ENCODE measurements at regions not wholly inside any gene's neighbourhood (a gene's known extent, or its start where the extent isn't known, plus 50 kb on each side); places are given as distances from the start of the nearest gene placed in this dataset.

DNA sequence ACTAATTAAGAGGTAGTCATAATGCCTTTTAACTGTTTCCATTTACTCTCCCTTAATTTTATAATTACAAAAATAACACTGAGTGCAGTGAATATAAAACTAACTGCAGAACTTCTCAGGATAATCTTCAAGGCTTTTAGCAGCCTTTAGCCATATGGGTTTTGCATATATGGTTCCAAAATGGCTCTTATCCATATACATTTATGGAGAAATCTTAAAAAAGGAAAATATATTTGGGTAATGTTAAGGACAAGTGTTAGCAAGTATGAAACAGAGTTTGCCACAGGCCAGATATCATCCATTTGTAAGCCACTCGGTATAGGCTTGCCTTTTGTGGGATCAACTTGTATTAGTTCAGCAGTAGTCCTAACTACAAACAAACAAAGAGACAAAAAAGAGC, 423.4 kb downstream of the PDHA2 start:
- no peak overlapping the region for H3K4me3 ChIP-seq (ENCODE audit: low read depth, low read length)
- TF ChIP-seq CTCF (IDR thresholded peaks at IDR 0.05; ENCODE audit: borderline replicate concordance, insufficient read depth, low read depth, low read length) = no peak

- TF ChIP-seq CTCF (IDR thresholded peaks at IDR 0.05; ENCODE audit: borderline replicate concordance, insufficient read depth, low read depth, low read length) = no peak
- H3K4me3 ChIP-seq (ENCODE audit: low read depth, low read length) = no peak overlapping the region
Measured at GRCh38 chr4:96264941-96265463, 425.1 kb downstream of the PDHA2 start.

GRCh38 chr4:96293806-96294205, 453.9 kb downstream of the PDHA2 start:
- no peak overlapping the region for H3K4me3 ChIP-seq (ENCODE audit: low read depth, low read length)
- no peak for TF ChIP-seq CTCF (IDR thresholded peaks at IDR 0.05; ENCODE audit: borderline replicate concordance, insufficient read depth, low read depth, low read length)

DNA sequence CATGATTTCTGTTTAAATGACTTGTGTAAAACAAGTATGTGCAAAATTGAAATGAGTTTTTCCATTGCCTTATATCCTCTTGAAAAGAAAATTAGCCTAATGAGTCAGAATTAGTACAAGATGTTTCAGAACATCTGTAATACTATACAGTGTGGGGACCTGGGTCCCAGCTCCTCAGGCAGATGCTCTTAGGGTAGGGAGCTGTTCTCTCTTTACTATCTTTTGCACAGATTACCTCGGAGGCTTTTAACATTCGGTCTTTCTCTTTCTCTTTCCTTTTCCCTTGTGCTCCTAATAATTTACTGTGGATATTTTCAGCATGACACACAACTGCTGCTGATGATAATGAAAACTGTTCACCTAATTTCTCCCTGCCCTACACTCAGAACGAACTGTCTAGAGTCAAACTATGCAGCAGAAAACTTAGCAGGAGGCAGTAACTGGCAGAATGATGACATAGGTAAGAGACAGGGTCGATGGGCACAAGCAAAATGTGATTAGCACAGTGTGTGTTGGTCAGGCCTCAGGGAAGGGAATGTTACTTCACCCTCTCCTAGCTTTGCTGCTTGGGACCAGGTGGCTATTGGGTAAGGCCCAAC, 455.3 kb downstream of the PDHA2 start:
- no peak for TF ChIP-seq CTCF (IDR thresholded peaks at IDR 0.05; ENCODE audit: borderline replicate concordance, insufficient read depth, low read depth, low read length)

DNA sequence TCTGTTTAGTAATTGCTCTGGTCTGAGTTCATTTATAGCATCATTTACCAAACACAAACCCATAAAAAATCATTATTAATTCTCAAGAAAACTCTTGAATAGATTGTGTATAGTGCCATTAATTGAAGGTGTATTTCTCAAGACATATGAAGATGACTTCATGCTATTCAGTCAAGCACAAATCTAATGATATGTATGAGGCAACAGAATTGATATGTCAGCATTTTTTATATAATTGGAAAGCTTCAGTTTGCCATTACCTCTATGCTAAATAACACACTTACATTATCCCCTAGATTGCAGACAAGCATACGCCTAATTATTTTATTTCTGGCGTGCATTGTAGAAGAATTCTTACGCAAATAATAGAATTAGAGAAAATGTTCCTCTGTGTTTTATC, 461.8 kb downstream of the PDHA2 start:
- H3K4me3 ChIP-seq (ENCODE audit: low read depth, low read length) = no peak overlapping the region
- no peak for TF ChIP-seq CTCF (IDR thresholded peaks at IDR 0.05; ENCODE audit: borderline replicate concordance, insufficient read depth, low read depth, low read length)

More for the DNA sequence above, 455.3 kb downstream of the PDHA2 start:
- H3K4me3 ChIP-seq (ENCODE audit: low read depth, low read length) = no peak overlapping the region

GRCh38 chr4:96305030-96305429, 465.1 kb downstream of the PDHA2 start:
- TF ChIP-seq CTCF (IDR thresholded peaks at IDR 0.05; ENCODE audit: borderline replicate concordance, insufficient read depth, low read depth, low read length) = no peak
- no peak overlapping the region for H3K4me3 ChIP-seq (ENCODE audit: low read depth, low read length)

DNA sequence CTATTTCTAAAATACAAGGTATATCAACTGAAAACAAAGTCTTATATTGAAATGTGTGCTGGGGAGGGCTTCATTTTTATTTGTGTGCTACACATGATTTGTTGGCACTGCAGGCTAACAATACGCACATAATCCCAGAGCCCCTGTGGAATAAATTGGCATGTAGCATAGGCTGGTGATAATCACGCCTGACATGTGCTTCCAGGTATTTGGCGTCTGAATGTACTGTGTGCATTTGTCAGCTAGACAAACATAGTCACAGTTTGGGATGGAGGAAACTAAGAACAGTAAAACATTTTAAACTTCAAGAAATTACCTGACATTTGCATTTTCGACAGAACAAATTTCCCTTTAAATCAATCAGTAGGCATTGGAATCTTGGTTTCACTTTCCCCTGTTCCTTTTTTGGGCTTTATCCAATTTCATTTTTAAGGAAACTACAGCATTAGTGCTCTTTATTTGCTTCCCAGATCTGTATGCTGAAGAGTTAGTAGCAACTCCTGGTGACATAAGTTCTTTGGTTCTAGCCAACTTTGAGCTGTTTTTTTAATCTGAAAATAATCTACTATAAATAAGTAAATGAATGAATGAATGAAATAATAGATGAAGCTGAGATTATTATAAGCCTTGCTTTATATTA, 472.3 kb downstream of the PDHA2 start:
- no peak for TF ChIP-seq CTCF (IDR thresholded peaks at IDR 0.05; ENCODE audit: borderline replicate concordance, insufficient read depth, low read depth, low read length)
- H3K4me3 ChIP-seq (ENCODE audit: low read depth, low read length) = no peak overlapping the region
